ENCODE measurements at regions not wholly inside any gene's neighbourhood (a gene's known extent, or its start where the extent isn't known, plus 50 kb on each side); places are given as distances from the start of the nearest gene placed in this dataset.

DNA sequence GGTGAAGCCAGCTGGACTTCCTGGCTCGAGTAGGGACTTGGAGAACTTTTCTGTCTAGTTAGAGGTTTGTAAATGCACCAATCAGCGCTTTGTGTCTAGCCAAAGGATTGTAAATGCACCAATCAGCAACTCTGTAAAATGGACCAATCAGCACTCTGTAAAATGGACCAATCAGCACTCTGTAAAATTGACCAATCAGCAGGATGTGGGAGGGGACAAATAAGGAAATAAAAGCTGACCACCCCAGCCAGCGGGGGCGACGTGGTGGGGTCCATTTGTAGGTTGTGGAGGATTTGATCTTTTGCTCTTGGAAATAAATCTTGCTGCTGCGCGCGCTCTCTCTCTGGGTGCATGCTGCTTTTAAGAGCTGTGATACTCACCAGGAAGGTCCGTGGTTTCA, 202.9 kb downstream of the MIAT start:
- TF ChIP-seq, protein P1, sequence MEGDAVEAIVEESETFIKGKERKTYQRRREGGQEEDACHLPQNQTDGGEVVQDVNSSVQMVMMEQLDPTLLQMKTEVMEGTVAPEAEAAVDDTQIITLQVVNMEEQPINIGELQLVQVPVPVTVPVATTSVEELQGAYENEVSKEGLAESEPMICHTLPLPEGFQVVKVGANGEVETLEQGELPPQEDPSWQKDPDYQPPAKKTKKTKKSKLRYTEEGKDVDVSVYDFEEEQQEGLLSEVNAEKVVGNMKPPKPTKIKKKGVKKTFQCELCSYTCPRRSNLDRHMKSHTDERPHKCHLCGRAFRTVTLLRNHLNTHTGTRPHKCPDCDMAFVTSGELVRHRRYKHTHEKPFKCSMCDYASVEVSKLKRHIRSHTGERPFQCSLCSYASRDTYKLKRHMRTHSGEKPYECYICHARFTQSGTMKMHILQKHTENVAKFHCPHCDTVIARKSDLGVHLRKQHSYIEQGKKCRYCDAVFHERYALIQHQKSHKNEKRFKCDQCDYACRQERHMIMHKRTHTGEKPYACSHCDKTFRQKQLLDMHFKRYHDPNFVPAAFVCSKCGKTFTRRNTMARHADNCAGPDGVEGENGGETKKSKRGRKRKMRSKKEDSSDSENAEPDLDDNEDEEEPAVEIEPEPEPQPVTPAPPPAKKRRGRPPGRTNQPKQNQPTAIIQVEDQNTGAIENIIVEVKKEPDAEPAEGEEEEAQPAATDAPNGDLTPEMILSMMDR (IDR thresholded peaks at IDR 0.05), result no peak
- no peak for TF ChIP-seq EZH2 (IDR thresholded peaks at IDR 0.05; ENCODE audit: borderline replicate concordance, insufficient read depth, low read depth, low read length, poor library complexity, severe bottlenecking)
